DMS79 (cell line): ENCODE measurements at regions not wholly inside any gene's neighbourhood (a gene's known extent, or its start where the extent isn't known, plus 50 kb on each side); places are given as distances from the start of the nearest gene placed in this dataset.
A peak's percentile ranks its signal among the peaks of the same experiment; 100 is the strongest.

ENCODE experiments used
- DNase-seq: peaks from one replicate; lab custom pipeline; 2025; lab: John Stamatoyannopoulos, UW

- DNase-seq: no peak
These were observed 80.0 kb upstream of the FAM180A start for GRCh38 chr7:135828604-135829003.

GRCh38 chr7:135827391-135827790 is 78.8 kb upstream of the FAM180A start:
- DNase-seq: no peak

- no peak for DNase-seq
These were observed 76.8 kb upstream of the FAM180A start for GRCh38 chr7:135825406-135825805.

GRCh38 chr7:135822376-135822775 is 73.8 kb upstream of the FAM180A start:
- no peak for DNase-seq

GRCh38 chr7:135817583-135817982 is 69.0 kb upstream of the FAM180A start:
- DNase-seq: no peak

GRCh38 chr7:135815033-135815432 is 66.4 kb upstream of the FAM180A start:
- no peak for DNase-seq

- no peak for DNase-seq
These were observed 63.5 kb upstream of the FAM180A start for GRCh38 chr7:135812148-135812547.

- DNase-seq: no peak
These were observed 62.9 kb upstream of the FAM180A start for GRCh38 chr7:135811506-135811905.

- DNase-seq: no peak
These were observed 59.6 kb upstream of the FAM180A start for GRCh38 chr7:135808206-135808605.

GRCh38 chr7:135803143-135803542 is 54.5 kb upstream of the FAM180A start:
- no peak for DNase-seq

- no peak for DNase-seq
These were observed 54.1 kb upstream of the FAM180A start for GRCh38 chr7:135802697-135803096.

- DNase-seq: peak; percentile 99
These were observed 53.3 kb upstream of the FAM180A start for GRCh38 chr7:135801877-135802276.

- DNase-seq: peak; percentile 55
These were observed 52.6 kb upstream of the FAM180A start for GRCh38 chr7:135801045-135801693.

GRCh38 chr7:135800560-135800959 is 51.9 kb upstream of the FAM180A start:
- no peak for DNase-seq

- DNase-seq: no peak
These were observed 51.3 kb upstream of the FAM180A start for GRCh38 chr7:135799881-135800280.
